ENCODE measurements at regions not wholly inside any gene's neighbourhood (a gene's known extent, or its start where the extent isn't known, plus 50 kb on each side); places are given as distances from the start of the nearest gene placed in this dataset.

GRCh38 chr6:21340573-21340972 is 253.0 kb upstream of the SOX4 start:
- TF ChIP-seq CTCF (IDR thresholded peaks at IDR 0.05; ENCODE audit: low read depth, low read length) (no peak), POLR2A (IDR thresholded peaks at IDR 0.05; ENCODE audit: extremely low read depth, insufficient read length) (no peak), MAX (IDR thresholded peaks at IDR 0.05; ENCODE audit: low read depth, low read length) (no peak)
